ENCODE measurements at regions not wholly inside any gene's neighbourhood (a gene's known extent, or its start where the extent isn't known, plus 50 kb on each side); places are given as distances from the start of the nearest gene placed in this dataset.
"Not testable (repeated sequence)": the region's sequence is repeated elsewhere in the genome, so short reads cannot be mapped to it uniquely, and the experiment has no call there.

DNA sequence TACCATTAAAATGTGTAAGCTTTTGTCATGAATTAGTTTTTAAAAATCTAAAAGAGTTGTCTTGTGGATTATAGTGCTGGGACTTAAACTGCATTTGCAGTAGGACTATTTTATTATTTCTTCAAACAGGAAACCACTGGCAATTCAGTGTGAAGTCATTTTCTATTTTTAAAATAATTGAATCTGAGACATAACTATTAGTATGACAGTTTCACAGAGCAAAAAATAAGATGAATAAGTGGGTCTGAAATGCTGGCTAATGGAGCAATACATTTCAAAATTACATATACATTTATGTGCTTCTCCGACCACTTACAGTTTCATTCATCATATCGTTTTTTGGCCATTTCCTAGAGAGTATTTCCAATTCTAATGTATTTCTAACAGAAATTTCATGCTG is 75.3 kb upstream of the RAPGEF2 start:
- Histone ChIP-seq H3K9me2 (replicated peaks; ENCODE audit: low read length) (no peaks in the 10 kb centered on the region), H3K4me2 (ENCODE audit: low read length) (no peak overlapping the region), H3K36me3 (ENCODE audit: low read depth, low read length) (no peaks in the 10 kb centered on the region), H4K20me1 (ENCODE audit: low read length) (no peaks in the 10 kb centered on the region), H3K4me3 (ENCODE audit: low read length) (no peak overlapping the region), H3K27ac (ENCODE audit: low read length) (no peak overlapping the region), H3K9me3 (ENCODE audit: low read length) (no peaks in the 10 kb centered on the region), H3K27me3 (ENCODE audit: low read length) (no peaks in the 10 kb centered on the region), H3K79me2 (ENCODE audit: low read length) (no peaks in the 10 kb centered on the region), H3K4me1 (ENCODE audit: insufficient read depth, low read length) (no peaks in the 10 kb centered on the region), H3F3A (ENCODE audit: low read length, unreplicated experiment) (no peaks in the 10 kb centered on the region), H2AFZ (ENCODE audit: low read length) (no peak overlapping the region), H3K9ac (ENCODE audit: low read length) (no peak overlapping the region)
- no TSS peak for BruUV-seq (replicated peaks)
- intact Hi-C loops (cut with micrococcal nuclease): no loop called here
- ChIA-PET POLR2A (ENCODE audit: unreplicated experiment) (no interaction called here), CTCF (no interaction called here)
- DNase-seq (no peak), ATAC-seq (no peak)
- no peak for TF ChIP-seq EZH2 (IDR thresholded peaks at IDR 0.05; ENCODE audit: low read length, unreplicated experiment)
- no peak for TF ChIP-seq EZH2phosphoT487 (IDR thresholded peaks at IDR 0.05; ENCODE audit: borderline replicate concordance, low read length)
- TF ChIP-seq, protein P1, sequence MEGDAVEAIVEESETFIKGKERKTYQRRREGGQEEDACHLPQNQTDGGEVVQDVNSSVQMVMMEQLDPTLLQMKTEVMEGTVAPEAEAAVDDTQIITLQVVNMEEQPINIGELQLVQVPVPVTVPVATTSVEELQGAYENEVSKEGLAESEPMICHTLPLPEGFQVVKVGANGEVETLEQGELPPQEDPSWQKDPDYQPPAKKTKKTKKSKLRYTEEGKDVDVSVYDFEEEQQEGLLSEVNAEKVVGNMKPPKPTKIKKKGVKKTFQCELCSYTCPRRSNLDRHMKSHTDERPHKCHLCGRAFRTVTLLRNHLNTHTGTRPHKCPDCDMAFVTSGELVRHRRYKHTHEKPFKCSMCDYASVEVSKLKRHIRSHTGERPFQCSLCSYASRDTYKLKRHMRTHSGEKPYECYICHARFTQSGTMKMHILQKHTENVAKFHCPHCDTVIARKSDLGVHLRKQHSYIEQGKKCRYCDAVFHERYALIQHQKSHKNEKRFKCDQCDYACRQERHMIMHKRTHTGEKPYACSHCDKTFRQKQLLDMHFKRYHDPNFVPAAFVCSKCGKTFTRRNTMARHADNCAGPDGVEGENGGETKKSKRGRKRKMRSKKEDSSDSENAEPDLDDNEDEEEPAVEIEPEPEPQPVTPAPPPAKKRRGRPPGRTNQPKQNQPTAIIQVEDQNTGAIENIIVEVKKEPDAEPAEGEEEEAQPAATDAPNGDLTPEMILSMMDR (conservative IDR thresholded peaks at IDR 0.05; ENCODE audit: low read depth, low read length): no peak

DNA sequence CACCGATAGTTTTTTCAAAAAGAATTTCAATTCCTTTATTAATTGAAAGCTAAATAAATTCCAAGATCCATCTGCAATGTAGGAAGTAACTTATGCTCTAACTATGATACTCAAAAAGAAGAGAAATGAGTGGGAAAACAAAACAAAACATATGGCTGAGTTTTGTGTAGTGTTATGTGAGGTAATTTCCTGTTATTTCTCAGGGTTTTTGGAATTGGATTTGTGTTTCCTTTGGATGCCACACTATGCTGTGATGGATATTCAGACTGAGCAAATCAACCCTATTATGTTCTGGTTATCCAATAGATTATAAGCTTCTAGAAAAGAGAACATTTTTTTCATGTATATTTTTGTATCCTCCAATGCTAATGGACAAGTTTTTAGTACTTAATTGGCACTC is 73.4 kb upstream of the RAPGEF2 start:
- Histone ChIP-seq H3K4me2 (ENCODE audit: low read length) (no peak overlapping the region), H3F3A (ENCODE audit: low read length, unreplicated experiment) (no peaks in the 10 kb centered on the region), H3K9me3 (ENCODE audit: low read length) (no peaks in the 10 kb centered on the region), H3K4me1 (ENCODE audit: insufficient read depth, low read length) (no peaks in the 10 kb centered on the region), H3K9me2 (replicated peaks; ENCODE audit: low read length) (no peaks in the 10 kb centered on the region), H4K20me1 (ENCODE audit: low read length) (no peaks in the 10 kb centered on the region), H3K27me3 (ENCODE audit: low read length) (no peaks in the 10 kb centered on the region), H3K9ac (ENCODE audit: low read length) (no peak overlapping the region), H3K4me3 (ENCODE audit: low read length) (no peak overlapping the region), H2AFZ (ENCODE audit: low read length) (no peak overlapping the region), H3K36me3 (ENCODE audit: low read depth, low read length) (no peaks in the 10 kb centered on the region), H3K79me2 (ENCODE audit: low read length) (no peaks in the 10 kb centered on the region), H3K27ac (ENCODE audit: low read length) (no peak overlapping the region)
- no TSS peak for BruUV-seq (replicated peaks)
- ATAC-seq (no peak), DNase-seq (no peak)
- TF ChIP-seq EZH2 (IDR thresholded peaks at IDR 0.05; ENCODE audit: low read length, unreplicated experiment): no peak
- TF ChIP-seq EZH2phosphoT487 (IDR thresholded peaks at IDR 0.05; ENCODE audit: borderline replicate concordance, low read length): no peak
- TF ChIP-seq, protein P1 (conservative IDR thresholded peaks at IDR 0.05; ENCODE audit: low read depth, low read length): no peak
- CTCF ChIA-PET: no interaction called here
- intact Hi-C loops (cut with micrococcal nuclease): no loop called here
- POLR2A ChIA-PET (ENCODE audit: unreplicated experiment): no interaction called here

DNA sequence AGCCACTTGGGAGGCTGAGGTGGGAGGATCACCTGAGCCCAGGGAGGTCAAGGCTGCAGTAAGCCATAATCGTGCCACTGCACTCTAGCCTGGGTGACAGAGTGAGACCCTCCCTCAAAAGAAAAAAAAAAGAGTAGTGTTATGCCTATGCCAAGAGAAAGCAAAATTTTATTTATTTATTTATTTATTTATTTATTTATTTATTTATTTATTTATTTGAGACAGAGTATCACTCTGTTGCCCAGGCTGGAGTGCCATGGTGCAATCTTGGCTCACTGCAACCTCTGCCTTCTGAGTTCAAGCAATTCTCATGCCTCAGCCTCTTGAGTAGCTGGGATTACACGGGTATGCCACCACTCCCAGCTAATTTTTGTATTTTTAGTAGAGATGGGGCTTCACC is 72.6 kb upstream of the RAPGEF2 start:
- H3K9ac ChIP-seq (ENCODE audit: low read length); H3K36me3 ChIP-seq (ENCODE audit: low read depth, low read length); ATAC-seq; CTCF ChIA-PET; H3F3A ChIP-seq (ENCODE audit: low read length, unreplicated experiment); H3K4me3 ChIP-seq (ENCODE audit: low read length); H3K9me3 ChIP-seq (ENCODE audit: low read length); H3K4me2 ChIP-seq (ENCODE audit: low read length); H2AFZ ChIP-seq (ENCODE audit: low read length); H3K9me2 ChIP-seq (replicated peaks; ENCODE audit: low read length); POLR2A ChIA-PET (ENCODE audit: unreplicated experiment); H3K79me2 ChIP-seq (ENCODE audit: low read length); H4K20me1 ChIP-seq (ENCODE audit: low read length); H3K27me3 ChIP-seq (ENCODE audit: low read length); intact Hi-C loops (cut with micrococcal nuclease); DNase-seq; H3K4me1 ChIP-seq (ENCODE audit: insufficient read depth, low read length); BruUV-seq (replicated peaks); H3K27ac ChIP-seq (ENCODE audit: low read length): not testable (repeated sequence)

All from PC-3 (cell line).